H1 (cell line): ENCODE measurements at regions not wholly inside any gene's neighbourhood (a gene's known extent, or its start where the extent isn't known, plus 50 kb on each side); places are given as distances from the start of the nearest gene placed in this dataset.

ENCODE experiments used
- CTCF ChIA-PET: fragments of 300-600 bp; sonication (Branson Sonifier 250); formaldehyde crosslinking; loops from one replicate; lab custom pipeline; 2021; ENCODE audit not compliant: partially characterized antibody; lab: Charles Lee
- POLR2A ChIA-PET: fragments of 300-600 bp; sonication (Branson Sonifier 250); formaldehyde crosslinking; loops from one replicate; lab custom pipeline; 2021; ENCODE audit warnings: inconsistent platforms; ENCODE audit not compliant: partially characterized antibody; lab: Charles Lee
- DNase-seq, 2 experiments: peaks; one replicate each; pipeline versions ENCODE4 v3.0.0 to v3.0.0-alpha.2; 2010 to 2022; ENCODE audit warnings: low spot score in 2 of 2, low read depth in 1 of 2, mixed read lengths in 1 of 2
- FAIRE-seq: peaks from 2 replicates; lab custom pipeline; 2011; peaks lifted over from hg19 to GRCh38; lab: Jason Lieb, UNC
- H2AFZ ChIP-seq: 2 replicates; pipeline ENCODE4 v1.8.1; 2012; ENCODE audit warnings: low read length, inconsistent platforms
- H2AK5ac ChIP-seq: 2 replicates; pipeline ENCODE4 v1.6.1; 2013; ENCODE audit warnings: low read depth, low read length
- H2BK120ac ChIP-seq: replicated peaks from 2 replicates; pipeline ENCODE3; 2013; ENCODE audit warnings: low read depth, low read length, inconsistent platforms
- H2BK12ac ChIP-seq: 2 replicates; pipeline ENCODE4 v1.6.1; 2013; ENCODE audit warnings: low read depth, low read length
- H2BK15ac ChIP-seq: 2 replicates; pipeline ENCODE4 v1.6.1; 2013; ENCODE audit warnings: low read length
- H2BK20ac ChIP-seq: 2 replicates; pipeline ENCODE4 v1.6.1; 2013; ENCODE audit warnings: low read length
- H2BK5ac ChIP-seq: 2 replicates; pipeline ENCODE4 v1.6.1; 2013; ENCODE audit warnings: low read depth, low read length
- H3K14ac ChIP-seq: 2 replicates; pipeline ENCODE4 v1.6.1; 2013; ENCODE audit warnings: inconsistent platforms; ENCODE audit not compliant: insufficient read length
- H3K18ac ChIP-seq: 2 replicates; pipeline ENCODE4 v1.6.1; 2013; ENCODE audit warnings: low read length; ENCODE audit errors: extremely low read depth
- H3K23ac ChIP-seq: 2 replicates; pipeline ENCODE4 v1.6.1; 2013; ENCODE audit warnings: inconsistent platforms; ENCODE audit not compliant: insufficient read length
- H3K23me2 ChIP-seq: 2 replicates; pipeline ENCODE4 v1.6.1; 2013; ENCODE audit warnings: low read depth, low read length
- H3K27ac ChIP-seq: 2 replicates; pipeline ENCODE4 v1.6.1; 2011; ENCODE audit warnings: low read depth, low read length, inconsistent platforms
- H3K27me3 ChIP-seq, 4 experiments: replicated peaks in 1 of 4; 1 replicate in 1 of 4; 2 replicates in 3 of 4; pipeline versions ENCODE4 v1.6.1 to v1.8.1; 2011 to 2013; ENCODE audit warnings: low read length in 3 of 4, mild to moderate bottlenecking in 3 of 4, inconsistent platforms in 2 of 4, mixed read lengths in 2 of 4, moderate library complexity in 1 of 4; ENCODE audit not compliant: control insufficient read depth in 3 of 4, insufficient read depth in 3 of 4; ENCODE audit errors: extremely low read depth in 1 of 4
- H3K36me3 ChIP-seq, 4 experiments: 2 replicates each; pipeline versions ENCODE4 v1.6.1 to v1.8.1; 2011 to 2013; ENCODE audit warnings: mild to moderate bottlenecking in 4 of 4, low read length in 3 of 4, moderate library complexity in 2 of 4, control low read depth in 1 of 4, inconsistent platforms in 1 of 4; ENCODE audit not compliant: insufficient read depth in 4 of 4, control insufficient read depth in 2 of 4
- H3K4ac ChIP-seq: replicated peaks from 2 replicates; pipeline ENCODE3; 2013; ENCODE audit warnings: low read length, low read depth, mixed read lengths, inconsistent platforms; ENCODE audit not compliant: insufficient read length
- H3K4me1 ChIP-seq, 4 experiments: replicated peaks in 1 of 4; 1 replicate in 1 of 4; 2 replicates in 3 of 4; pipeline versions ENCODE4 v1.6.1 to v1.8.1; 2011 to 2013; ENCODE audit warnings: low read length in 3 of 4, inconsistent platforms in 2 of 4, mixed read lengths in 1 of 4; ENCODE audit not compliant: insufficient read depth in 4 of 4, control insufficient read depth in 3 of 4
- H3K4me2 ChIP-seq, 2 experiments: 2 replicates each; pipeline versions ENCODE4 v1.6.1 to v1.8.1; 2011 to 2013; ENCODE audit warnings: low read depth in 2 of 2, low read length in 2 of 2, control low read depth in 1 of 2, inconsistent platforms in 1 of 2, mild to moderate bottlenecking in 1 of 2; ENCODE audit not compliant: insufficient read depth in 1 of 2
- H3K4me3 ChIP-seq, 4 experiments: fragments of 200-600, 300-600 bp in 1 of 4; sonication (generic), shearing (Covaris generic), sonication (Bioruptor Twin) in 1 of 4; 2 replicates each; pipeline versions ENCODE4 v1.5.1 to v1.8.1; 2011 to 2016; ENCODE audit warnings: low read length in 4 of 4, low read depth in 3 of 4, control low read depth in 2 of 4, inconsistent platforms in 2 of 4, mild to moderate bottlenecking in 2 of 4, mixed read lengths in 1 of 4, moderate library complexity in 1 of 4; ENCODE audit not compliant: insufficient read depth in 2 of 4; ENCODE audit errors: extremely low read depth in 1 of 4
- H3K56ac ChIP-seq: replicated peaks from 2 replicates; pipeline ENCODE3; 2013; ENCODE audit warnings: low read depth, mild to moderate bottlenecking, mixed read lengths, low read length, inconsistent platforms; ENCODE audit not compliant: insufficient read length
- H3K79me1 ChIP-seq: 2 replicates; pipeline ENCODE4 v1.6.1; 2013; ENCODE audit warnings: low read depth, low read length, control low read depth
- H3K79me2 ChIP-seq, 2 experiments: 2 replicates each; pipeline versions ENCODE4 v1.6.1 to v1.8.1; 2012 to 2013; ENCODE audit warnings: low read length in 2 of 2, mild to moderate bottlenecking in 2 of 2, inconsistent platforms in 1 of 2; ENCODE audit not compliant: insufficient read depth in 2 of 2, control insufficient read depth in 1 of 2
- H3K9ac ChIP-seq, 4 experiments: replicated peaks in 1 of 4; 1 replicate in 1 of 4; 2 replicates in 3 of 4; pipeline versions ENCODE4 v1.6.1 to v1.8.1; 2011 to 2013; ENCODE audit warnings: low read depth in 3 of 4, low read length in 3 of 4, control low read depth in 2 of 4, mild to moderate bottlenecking in 2 of 4, moderate library complexity in 2 of 4, inconsistent platforms in 1 of 4; ENCODE audit errors: extremely low read depth in 1 of 4
- H3K9me3 ChIP-seq, 2 experiments: 2 replicates each; pipeline versions ENCODE4 v1.6.1 to v1.8.1; 2012 to 2013; ENCODE audit warnings: mild to moderate bottlenecking in 2 of 2, moderate library complexity in 2 of 2, control low read depth in 1 of 2, inconsistent platforms in 1 of 2, low read depth in 1 of 2, low read length in 1 of 2, mixed read lengths in 1 of 2; ENCODE audit not compliant: insufficient read depth in 2 of 2
- H4K20me1 ChIP-seq, 2 experiments: replicated peaks in 1 of 2; 2 replicates each; pipeline versions ENCODE3 to v1.8.1; 2011 to 2013; ENCODE audit warnings: inconsistent platforms in 2 of 2, low read length in 2 of 2, mild to moderate bottlenecking in 1 of 2; ENCODE audit not compliant: insufficient read depth in 2 of 2, control insufficient read depth in 1 of 2
- H4K5ac ChIP-seq: 2 replicates; pipeline ENCODE4 v1.6.1; 2013; ENCODE audit warnings: low read length, low read depth, mixed read lengths, inconsistent platforms; ENCODE audit not compliant: insufficient read length
- H4K8ac ChIP-seq: 2 replicates; pipeline ENCODE4 v1.8.0; 2013; ENCODE audit warnings: mild to moderate bottlenecking, moderate library complexity, low read length, inconsistent platforms; ENCODE audit not compliant: insufficient read depth; ENCODE audit errors: extremely low read depth
- H4K91ac ChIP-seq: replicated peaks from 2 replicates; pipeline ENCODE3; 2013; ENCODE audit warnings: low read length, mixed read lengths, inconsistent platforms; ENCODE audit not compliant: insufficient read length
- ASH2L ChIP-seq: fragments of 200-600, 300-600 bp; sonication (generic); IDR thresholded peaks from one replicate; pipeline ENCODE4 v1.7.1; 2017; ENCODE audit warnings: low read length
- ATF3 ChIP-seq: IDR thresholded peaks from 2 replicates; pipeline ENCODE4 v1.6.1; 2011; ENCODE audit warnings: low read depth, mild to moderate bottlenecking, low read length; ENCODE audit not compliant: insufficient read depth
- BRCA1 ChIP-seq: IDR thresholded peaks from 2 replicates; pipeline ENCODE4 v1.6.1; 2012; ENCODE audit warnings: low read depth, low read length, improper control_type of control experiment
- CBX8 ChIP-seq: fragments of 300-800, 300-1000 bp; sonication (generic); IDR thresholded peaks from 2 replicates; pipeline ENCODE4 v1.7.1; 2016; ENCODE audit warnings: low read depth, low read length, borderline replicate concordance
- CEBPB ChIP-seq: IDR thresholded peaks from 2 replicates; pipeline ENCODE4 v1.6.1; 2012; ENCODE audit warnings: low read depth, low read length
- SUZ12 ChIP-seq: fragments of 200-600 bp; sonication (generic); IDR thresholded peaks from 2 replicates; pipeline ENCODE4 v1.6.1; 2012; ENCODE audit warnings: mild to moderate bottlenecking, inconsistent platforms, low read length, moderate library complexity, mixed read lengths
- TBP ChIP-seq: IDR thresholded peaks from 2 replicates; pipeline ENCODE4 v1.6.1; 2011; ENCODE audit warnings: low read depth, low read length, improper control_type of control experiment
- WGBS, 2 experiments: shearing (Covaris generic) in 1 of 2; methylation state at CpG; one replicate each; pipeline versions ENCODE4 v1.1.6 to v1.1.7; 2013 to 2015; ENCODE audit warnings: low lambda C conversion rate in 2 of 2, mixed read lengths in 2 of 2, inconsistent platforms in 1 of 2, low coverage in 1 of 2, missing lambda C conversion rate in 1 of 2; ENCODE audit not compliant: insufficient replicate concordance in 2 of 2, insufficient coverage in 1 of 2, insufficient read length in 1 of 2; ENCODE audit errors: extremely low coverage in 1 of 2, missing lambda C conversion rate in 1 of 2; 5-methylcytosine and 5-hydroxymethylcytosine counted together

GRCh38 chr3:61356685-61357084, 105.4 kb upstream of the FHIT start:
- Histone ChIP-seq H2BK5ac (no peak overlapping the region), H3K27me3 (no peaks in the 10 kb centered on the region), H4K5ac (no peak overlapping the region), H3K23me2 (no peaks in the 10 kb centered on the region), H2BK15ac (no peak overlapping the region), H4K20me1 (no peaks in the 10 kb centered on the region), H3K36me3 (no peaks in the 10 kb centered on the region), H4K8ac (no peak overlapping the region), H2BK120ac (no peak overlapping the region), H3K79me2 (no peaks in the 10 kb centered on the region), H3K4me1 (no peaks in the 10 kb centered on the region), H2BK12ac (no peak overlapping the region), H3K79me1 (no peaks in the 10 kb centered on the region), H3K27ac (no peak overlapping the region), H2BK20ac (no peak overlapping the region), H3K14ac (no peak overlapping the region), H3K9ac (no peak overlapping the region), H3K4ac (no peak overlapping the region), H3K9me3 (no peaks in the 10 kb centered on the region), H3K4me3 (no peak overlapping the region), H3K18ac (no peak overlapping the region), H3K56ac (no peak overlapping the region), H2AK5ac (no peak overlapping the region), H2AFZ (no peak overlapping the region), H3K23ac (no peak overlapping the region), H3K4me2 (no peak overlapping the region), H4K91ac (no peak overlapping the region)
- POLR2A ChIA-PET, result interaction anchor here (0.6 kb wide), 1 partner anchor 1127 kb away, joined by 3 read pairs; no protein-coding TSS in a partner anchor
- no peak for FAIRE-seq
- TF ChIP-seq TBP (no peak), CEBPB (no peak), ATF3 (no peak), CBX8 (no peak), SUZ12 (no peak), BRCA1 (no peak), ASH2L (no peak)
- CTCF ChIA-PET, result interaction anchor here (0.7 to 1.8 kb wide), 2 partner anchors 14 to 479 kb away, joined by 3 to 5 read pairs; no protein-coding TSS in a partner anchor
- no peak for DNase-seq
- WGBS, 2 experiments, result 78% methylated on average over 1 of the region's 1 CpG; no CpG with 5 or more reads in 1 of the 2 experiments
